Memory B cell (primary cell): ENCODE measurements at regions not wholly inside any gene's neighbourhood (a gene's known extent, or its start where the extent isn't known, plus 50 kb on each side); places are given as distances from the start of the nearest gene placed in this dataset.

ENCODE experiments used
- ATAC-seq: fragments of 150-1000 bp; cut with Tn5 transposase; 2 replicates; pipeline ENCODE4 v1.10.0; 2021; ENCODE audit warnings: low read depth, mild to moderate bottlenecking, moderate library complexity
- DNase-seq, 2 donors: peaks; one replicate each; pipeline ENCODE4 v3.0.0; 2022; ENCODE audit warnings: low spot score in 2 of 2
- H3K27ac Mint-ChIP-seq: one replicate; pipeline ENCODE4 v1.8.0; 2022; ENCODE audit warnings: mild to moderate bottlenecking, moderate library complexity, mixed read lengths
- H3K27me3 Mint-ChIP-seq: one replicate; pipeline ENCODE4 v1.8.0; 2022; ENCODE audit warnings: mixed read lengths
- H3K36me3 Mint-ChIP-seq: one replicate; pipeline ENCODE4 v1.8.0; 2022; ENCODE audit warnings: mild to moderate bottlenecking, mixed read lengths
- H3K4me1 Mint-ChIP-seq: one replicate; pipeline ENCODE4 v1.8.0; 2022; ENCODE audit warnings: mixed read lengths
- H3K4me3 Mint-ChIP-seq: one replicate; pipeline ENCODE4 v1.8.0; 2022; ENCODE audit warnings: mild to moderate bottlenecking, moderate library complexity, mixed read lengths
- H3K9me3 Mint-ChIP-seq: one replicate; pipeline ENCODE4 v1.8.0; 2022; ENCODE audit warnings: mixed read lengths

DNA sequence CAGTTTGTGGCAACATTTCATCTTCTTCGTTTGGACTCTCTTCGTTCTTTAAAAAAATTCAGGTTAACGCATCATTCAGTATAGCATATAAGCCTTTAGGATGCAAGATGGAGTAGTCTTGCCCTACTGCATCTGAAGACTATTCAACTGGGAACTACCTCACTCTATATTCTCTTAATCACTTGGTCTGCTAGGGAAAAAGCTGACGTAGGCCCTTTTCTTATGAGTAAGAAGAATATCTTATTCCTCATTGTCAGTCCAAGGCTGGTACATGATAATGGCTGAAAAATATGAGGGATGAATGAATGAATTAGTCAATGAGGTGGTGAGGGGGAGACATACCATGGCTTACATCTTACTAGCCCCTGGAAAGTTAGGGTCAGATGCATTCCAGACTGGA, 294.2 kb downstream of the GPATCH2 start:
- Mint-ChIP-seq H3K9me3 (no peaks in the 10 kb centered on the region), H3K36me3 (no peaks in the 10 kb centered on the region), H3K27ac (no peak overlapping the region), H3K27me3 (peaks cover 2% of the 10 kb centered on the region), H3K4me1 (no peaks in the 10 kb centered on the region), H3K4me3 (no peak overlapping the region)
- ATAC-seq: no peak
- DNase-seq: no peak

GRCh38 chr1:217333939-217334338, 297.0 kb downstream of the GPATCH2 start:
- no peaks in the 10 kb centered on the region for H3K4me1 Mint-ChIP-seq
- H3K27me3 Mint-ChIP-seq: peaks cover 1% of the 10 kb centered on the region
- no peaks in the 10 kb centered on the region for H3K36me3 Mint-ChIP-seq
- peaks cover 1% of the 10 kb centered on the region for H3K9me3 Mint-ChIP-seq
- no peak for DNase-seq
- ATAC-seq: no peak
- no peak overlapping the region for H3K27ac Mint-ChIP-seq
- no peak overlapping the region for H3K4me3 Mint-ChIP-seq

GRCh38 chr1:217332431-217333065, 298.3 kb downstream of the GPATCH2 start:
- ATAC-seq (no peak), DNase-seq (no peak)
- no peaks in the 10 kb centered on the region for H3K4me1 Mint-ChIP-seq
- no peak overlapping the region for H3K4me3 Mint-ChIP-seq
- H3K27me3 Mint-ChIP-seq: peaks cover 1% of the 10 kb centered on the region
- H3K27ac Mint-ChIP-seq: no peak overlapping the region
- peaks cover 1% of the 10 kb centered on the region for H3K9me3 Mint-ChIP-seq
- no peaks in the 10 kb centered on the region for H3K36me3 Mint-ChIP-seq

DNA sequence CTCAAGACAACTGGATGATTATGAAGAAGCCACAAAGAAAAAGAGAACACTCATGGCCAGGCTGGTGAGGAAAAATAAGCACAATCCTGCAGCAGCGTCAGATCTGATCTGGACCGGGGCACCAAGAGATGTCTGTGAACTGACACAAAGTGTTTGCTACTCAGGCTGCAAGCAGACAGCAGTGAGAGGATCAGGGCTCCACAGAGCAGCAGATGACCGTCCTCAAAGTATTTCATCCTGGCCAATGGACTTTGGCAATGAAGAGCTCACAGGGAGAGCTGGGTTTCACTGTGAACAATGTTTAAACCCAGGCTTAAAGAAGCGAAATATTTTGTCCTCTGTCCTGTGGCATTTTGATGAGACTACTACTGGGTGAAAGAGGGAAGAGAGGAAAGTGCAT, 299.2 kb downstream of the GPATCH2 start:
- H3K27me3 Mint-ChIP-seq: peaks cover 1% of the 10 kb centered on the region
- H3K27ac Mint-ChIP-seq: no peak overlapping the region
- peaks cover 1% of the 10 kb centered on the region for H3K9me3 Mint-ChIP-seq
- H3K36me3 Mint-ChIP-seq: no peaks in the 10 kb centered on the region
- DNase-seq (no peak), ATAC-seq (no peak)
- no peak overlapping the region for H3K4me3 Mint-ChIP-seq
- no peaks in the 10 kb centered on the region for H3K4me1 Mint-ChIP-seq

- peaks cover 1% of the 10 kb centered on the region for H3K9me3 Mint-ChIP-seq
- DNase-seq (no peak), ATAC-seq (no peak)
- no peak overlapping the region for H3K27ac Mint-ChIP-seq
- no peaks in the 10 kb centered on the region for H3K36me3 Mint-ChIP-seq
- no peaks in the 10 kb centered on the region for H3K4me1 Mint-ChIP-seq
- no peak overlapping the region for H3K4me3 Mint-ChIP-seq
- H3K27me3 Mint-ChIP-seq: peaks cover 1% of the 10 kb centered on the region
Observed at GRCh38 chr1:217327901-217328300, 303.0 kb downstream of the GPATCH2 start.

DNA sequence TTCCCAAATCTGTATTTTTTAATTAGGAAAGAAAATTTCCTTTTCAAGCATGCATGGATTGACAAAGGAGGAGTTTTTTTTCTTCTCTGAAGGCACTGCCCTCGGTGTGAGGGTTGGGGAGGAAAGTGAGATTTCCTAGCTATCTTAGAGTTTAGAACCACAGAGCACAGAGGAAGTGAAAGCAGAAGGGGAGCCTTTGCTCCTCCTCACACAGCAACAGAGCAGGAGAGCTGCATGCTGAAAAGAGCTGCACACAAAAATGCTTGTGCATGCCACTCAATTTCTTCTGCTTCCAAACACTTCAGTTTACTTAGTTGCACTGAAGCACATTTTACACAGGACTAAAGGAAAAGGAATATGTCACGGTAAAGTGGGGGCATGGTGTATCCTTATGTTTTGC, 308.1 kb downstream of the GPATCH2 start:
- H3K36me3 Mint-ChIP-seq: no peaks in the 10 kb centered on the region
- no peaks in the 10 kb centered on the region for H3K27me3 Mint-ChIP-seq
- no peak for DNase-seq
- peak; percentile 63 for ATAC-seq
- H3K4me3 Mint-ChIP-seq: no peak overlapping the region
- no peak overlapping the region for H3K27ac Mint-ChIP-seq
- no peaks in the 10 kb centered on the region for H3K9me3 Mint-ChIP-seq
- no peaks in the 10 kb centered on the region for H3K4me1 Mint-ChIP-seq

DNA sequence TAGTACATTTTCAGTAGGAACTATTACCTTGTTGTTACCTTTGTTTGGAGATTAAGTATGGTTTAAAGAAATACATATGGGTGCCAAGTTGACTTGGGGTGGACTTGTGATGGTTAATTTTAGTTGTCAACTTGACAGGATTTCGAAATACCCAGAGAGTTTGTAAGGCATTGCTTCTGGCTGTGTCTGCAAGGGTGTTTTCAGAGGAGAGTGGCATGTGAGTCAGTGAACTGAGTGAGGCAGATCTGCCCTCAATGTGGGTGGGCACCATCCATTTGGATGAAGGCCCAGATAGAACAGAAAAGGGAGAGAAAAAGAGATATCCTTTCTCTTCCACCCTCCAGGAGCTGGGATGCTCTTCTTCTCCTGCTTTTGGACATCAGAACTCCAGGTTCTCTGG, 315.5 kb downstream of the GPATCH2 start:
- H3K4me1 Mint-ChIP-seq: no peaks in the 10 kb centered on the region
- DNase-seq (no peak), ATAC-seq (no peak)
- H3K27me3 Mint-ChIP-seq: no peaks in the 10 kb centered on the region
- no peak overlapping the region for H3K4me3 Mint-ChIP-seq
- H3K36me3 Mint-ChIP-seq: no peaks in the 10 kb centered on the region
- H3K27ac Mint-ChIP-seq: no peak overlapping the region
- no peaks in the 10 kb centered on the region for H3K9me3 Mint-ChIP-seq

GRCh38 chr1:217313096-217313495, 317.8 kb downstream of the GPATCH2 start:
- H3K36me3 Mint-ChIP-seq: no peaks in the 10 kb centered on the region
- H3K4me1 Mint-ChIP-seq: no peaks in the 10 kb centered on the region
- no peak overlapping the region for H3K4me3 Mint-ChIP-seq
- H3K27me3 Mint-ChIP-seq: no peaks in the 10 kb centered on the region
- DNase-seq (no peak), ATAC-seq (no peak)
- H3K27ac Mint-ChIP-seq: no peak overlapping the region
- no peaks in the 10 kb centered on the region for H3K9me3 Mint-ChIP-seq

- no peaks in the 10 kb centered on the region for H3K36me3 Mint-ChIP-seq
- H3K27me3 Mint-ChIP-seq: no peaks in the 10 kb centered on the region
- H3K27ac Mint-ChIP-seq: no peak overlapping the region
- DNase-seq (no peak), ATAC-seq (no peak)
- H3K4me3 Mint-ChIP-seq: no peak overlapping the region
- no peaks in the 10 kb centered on the region for H3K9me3 Mint-ChIP-seq
- H3K4me1 Mint-ChIP-seq: no peaks in the 10 kb centered on the region
Observed at GRCh38 chr1:217311766-217312165, 319.1 kb downstream of the GPATCH2 start.

DNA sequence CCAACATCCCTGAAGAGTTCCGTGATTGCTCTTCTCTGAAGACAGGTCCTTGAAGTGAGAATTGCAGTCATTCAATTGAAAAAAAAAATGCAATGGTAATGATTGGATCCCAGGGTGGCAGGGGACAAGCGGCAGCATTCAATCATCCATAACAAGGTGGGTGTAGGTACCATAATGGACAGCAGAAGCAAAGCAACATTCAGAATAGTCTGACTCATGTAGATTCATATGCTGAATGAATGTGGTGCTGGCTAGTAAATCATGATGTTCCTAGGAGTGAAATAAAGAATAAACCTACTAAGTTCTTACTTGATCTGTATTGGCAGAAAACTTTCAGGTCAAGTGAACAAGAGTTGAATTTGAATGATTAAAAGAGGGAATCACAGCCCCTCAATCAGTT, 319.6 kb downstream of the GPATCH2 start:
- Mint-ChIP-seq H3K9me3 (no peaks in the 10 kb centered on the region), H3K27ac (no peak overlapping the region), H3K27me3 (no peaks in the 10 kb centered on the region), H3K4me1 (no peaks in the 10 kb centered on the region), H3K36me3 (no peaks in the 10 kb centered on the region), H3K4me3 (no peak overlapping the region)
- DNase-seq: no peak
- no peak for ATAC-seq

- Mint-ChIP-seq H3K27me3 (no peaks in the 10 kb centered on the region), H3K4me3 (no peak overlapping the region), H3K27ac (no peak overlapping the region), H3K36me3 (no peaks in the 10 kb centered on the region), H3K9me3 (no peaks in the 10 kb centered on the region), H3K4me1 (no peaks in the 10 kb centered on the region)
- DNase-seq (no peak), ATAC-seq (no peak)
Observed at GRCh38 chr1:217281332-217281731, 349.6 kb downstream of the GPATCH2 start.

- Mint-ChIP-seq H3K27me3 (no peaks in the 10 kb centered on the region), H3K9me3 (no peaks in the 10 kb centered on the region), H3K36me3 (no peaks in the 10 kb centered on the region), H3K4me3 (no peak overlapping the region), H3K4me1 (no peaks in the 10 kb centered on the region), H3K27ac (no peak overlapping the region)
- no peak for ATAC-seq
- no peak for DNase-seq
Observed at GRCh38 chr1:217275655-217276398, 355.1 kb downstream of the GPATCH2 start.

GRCh38 chr1:217274927-217275654, 355.8 kb downstream of the GPATCH2 start:
- no peak for DNase-seq
- Mint-ChIP-seq H3K27me3 (no peaks in the 10 kb centered on the region), H3K4me3 (no peak overlapping the region), H3K9me3 (no peaks in the 10 kb centered on the region), H3K27ac (no peak overlapping the region), H3K4me1 (no peaks in the 10 kb centered on the region), H3K36me3 (no peaks in the 10 kb centered on the region)
- ATAC-seq: no peak

DNA sequence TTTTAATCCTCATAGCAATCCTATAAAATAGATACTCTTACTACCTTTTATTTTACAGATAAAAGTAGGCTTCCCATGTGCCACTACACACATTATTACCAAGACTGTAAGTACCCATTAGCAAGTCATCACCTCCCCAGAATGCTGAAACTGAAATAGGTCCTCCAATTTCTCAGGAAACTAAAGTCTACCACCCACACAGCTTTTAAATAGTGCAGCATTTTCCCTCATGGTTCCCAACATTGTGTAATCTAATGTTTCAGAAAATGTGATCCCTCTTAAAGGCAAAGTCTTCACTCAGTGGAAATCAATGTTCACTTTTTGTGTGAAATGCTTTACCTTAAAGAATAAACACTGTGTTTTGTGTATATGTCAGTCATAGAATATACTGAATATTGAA, 356.5 kb downstream of the GPATCH2 start:
- H3K27me3 Mint-ChIP-seq: no peaks in the 10 kb centered on the region
- no peak overlapping the region for H3K4me3 Mint-ChIP-seq
- DNase-seq (no peak), ATAC-seq (no peak)
- no peaks in the 10 kb centered on the region for H3K36me3 Mint-ChIP-seq
- H3K27ac Mint-ChIP-seq: no peak overlapping the region
- H3K4me1 Mint-ChIP-seq: no peaks in the 10 kb centered on the region
- H3K9me3 Mint-ChIP-seq: no peaks in the 10 kb centered on the region
